Psoas muscle (tissue), 7 donors: ENCODE measurements at regions not wholly inside any gene's neighbourhood (a gene's known extent, or its start where the extent isn't known, plus 50 kb on each side); places are given as distances from the start of the nearest gene placed in this dataset.

Experiments
- ATAC-seq, 4 donors: fragments of 200-7000 bp; cut with Tn5 transposase; one replicate each; pipeline ENCODE4 v1.9.1; 2020; ENCODE audit warnings: moderate library complexity in 3 of 4, mild to moderate bottlenecking in 2 of 4
- DNase-seq, 2 donors: peaks; one replicate each; pipeline ENCODE4 v3.0.0-alpha.2; 2020
- H3K27ac ChIP-seq: fragments of 200-600 bp; one replicate; pipeline ENCODE4 v1.8.0; 2022
- H3K27me3 ChIP-seq, 3 donors: fragments of 200-600 bp in 1 of 3; one replicate each; pipeline versions ENCODE4 v1.6.1 to v1.8.0; 2013 to 2022; ENCODE audit warnings: low read length in 2 of 3, mild to moderate bottlenecking in 2 of 3, moderate library complexity in 1 of 3; ENCODE audit not compliant: insufficient read depth in 3 of 3
- H3K36me3 ChIP-seq, 2 donors: fragments of 200-600 bp in 1 of 2; one replicate each; pipeline versions ENCODE4 v1.6.1 to v1.8.0; 2013 to 2022; ENCODE audit warnings: low read depth in 1 of 2, mild to moderate bottlenecking in 1 of 2, moderate library complexity in 1 of 2; ENCODE audit not compliant: insufficient read depth in 1 of 2
- H3K4me1 ChIP-seq: fragments of 200-600 bp; one replicate; pipeline ENCODE4 v1.8.0; 2022
- H3K4me3 ChIP-seq: fragments of 200-600 bp; one replicate; pipeline ENCODE4 v1.8.0; 2022; ENCODE audit warnings: mild to moderate bottlenecking
- H3K9me3 ChIP-seq: fragments of 200-600 bp; one replicate; pipeline ENCODE4 v1.8.0; 2022
- whole genome bisulfite sequencing, 3 donors: extraction: QIAGEN DNeasy Blood & Tissue Kit; methylation state at CpG; one replicate each; pipeline versions ENCODE4 v1.1.6 to v1.1.7; 2013; 5-methylcytosine and 5-hydroxymethylcytosine counted together
- intact Hi-C, 2 donors: fragments of 100-400 bp; cut with DNase I; formaldehyde crosslinking; loops; one replicate each; pipeline versions ENCODE4 v1.11.0 to v1.14.2; 2022
- TF ChIP-seq, protein P1 (sequence below): fragments of 200-600 bp; IDR thresholded peaks from one replicate; pipeline ENCODE4 v1.8.0; 2022; ENCODE audit warnings: antibody characterized with exemption
- donor health status: healthy with polysubstance abuse.
- donor health status: DM: no; HTN: no; CAD: no; lungs with moderate emphysema.
- donor health status: Bipolar disorder and iron deficiency.
- donor health status: healthy.
- donor health status: DM: yes; HTN: yes; CAD: no.
- donor health status: DM: no; HTN: no; CAD: no.
- donor health status: DM: yes; HTN: yes; CAD: no.

DNA sequence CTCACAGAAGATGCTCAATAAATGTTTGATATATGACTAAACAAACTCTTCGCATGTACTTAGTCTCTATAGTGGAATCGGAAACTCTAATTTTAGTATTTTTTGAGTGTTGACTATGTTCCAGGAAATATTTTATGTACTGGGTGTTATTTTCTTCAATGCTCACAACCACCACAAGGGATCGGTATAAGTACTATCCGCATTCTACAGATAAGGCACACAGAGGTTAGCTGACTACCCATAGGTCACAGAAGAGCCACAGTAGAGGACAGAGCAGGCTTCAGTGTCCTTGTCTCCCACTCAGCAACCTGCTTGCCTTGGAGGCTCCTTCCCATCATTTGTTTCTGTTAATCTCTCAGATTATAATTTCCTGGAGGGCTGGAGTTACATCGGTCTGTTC, 451.3 kb downstream of the OMA1 start:
- H3K4me1 ChIP-seq, result no peaks in the 10 kb centered on the region
- H3K27me3 ChIP-seq, result no peaks in the 10 kb centered on the region
- H3K4me3 ChIP-seq, result no peak overlapping the region
- intact Hi-C loops, result no loop called here
- no peak overlapping the region for H3K27ac ChIP-seq
- no peaks in the 10 kb centered on the region for H3K9me3 ChIP-seq
- TF ChIP-seq, protein P1, sequence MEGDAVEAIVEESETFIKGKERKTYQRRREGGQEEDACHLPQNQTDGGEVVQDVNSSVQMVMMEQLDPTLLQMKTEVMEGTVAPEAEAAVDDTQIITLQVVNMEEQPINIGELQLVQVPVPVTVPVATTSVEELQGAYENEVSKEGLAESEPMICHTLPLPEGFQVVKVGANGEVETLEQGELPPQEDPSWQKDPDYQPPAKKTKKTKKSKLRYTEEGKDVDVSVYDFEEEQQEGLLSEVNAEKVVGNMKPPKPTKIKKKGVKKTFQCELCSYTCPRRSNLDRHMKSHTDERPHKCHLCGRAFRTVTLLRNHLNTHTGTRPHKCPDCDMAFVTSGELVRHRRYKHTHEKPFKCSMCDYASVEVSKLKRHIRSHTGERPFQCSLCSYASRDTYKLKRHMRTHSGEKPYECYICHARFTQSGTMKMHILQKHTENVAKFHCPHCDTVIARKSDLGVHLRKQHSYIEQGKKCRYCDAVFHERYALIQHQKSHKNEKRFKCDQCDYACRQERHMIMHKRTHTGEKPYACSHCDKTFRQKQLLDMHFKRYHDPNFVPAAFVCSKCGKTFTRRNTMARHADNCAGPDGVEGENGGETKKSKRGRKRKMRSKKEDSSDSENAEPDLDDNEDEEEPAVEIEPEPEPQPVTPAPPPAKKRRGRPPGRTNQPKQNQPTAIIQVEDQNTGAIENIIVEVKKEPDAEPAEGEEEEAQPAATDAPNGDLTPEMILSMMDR, result no peak
- DNase-seq (no peak), ATAC-seq (no peak)
- no peaks in the 10 kb centered on the region for H3K36me3 ChIP-seq
- WGBS, 3 donors, result 94 to 95% (median 95%) methylated on average over 5 of the region's 5 CpGs

DNA sequence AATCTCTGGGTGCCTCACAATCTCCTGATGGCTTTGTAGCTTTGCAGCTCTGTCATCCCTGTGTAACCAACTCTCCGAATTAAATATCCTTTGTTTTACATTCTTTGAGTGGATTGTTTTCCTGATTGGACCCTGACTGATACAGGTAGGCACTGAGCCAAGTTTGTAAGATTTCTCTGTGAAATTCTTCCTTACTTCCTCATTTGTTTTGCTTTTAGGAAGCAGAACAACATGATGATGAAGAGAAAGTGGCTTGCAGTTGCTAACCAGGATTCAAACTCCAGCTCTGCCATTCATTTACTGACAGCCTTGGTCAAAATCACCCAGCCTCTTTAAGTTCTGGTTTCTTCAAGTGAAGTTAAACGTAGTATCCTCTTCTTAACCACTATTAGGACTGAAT, 452.3 kb downstream of the OMA1 start:
- no peak for DNase-seq
- no peak overlapping the region for H3K27ac ChIP-seq
- ATAC-seq, result no peak
- no peaks in the 10 kb centered on the region for H3K27me3 ChIP-seq
- intact Hi-C loops, result no loop called here
- TF ChIP-seq, protein P1, result no peak
- H3K36me3 ChIP-seq, result no peaks in the 10 kb centered on the region
- H3K9me3 ChIP-seq, result no peaks in the 10 kb centered on the region
- no peaks in the 10 kb centered on the region for H3K4me1 ChIP-seq
- H3K4me3 ChIP-seq, result no peak overlapping the region
- 66 to 77% (median 70%) methylated on average over 2 of the region's 2 CpGs for WGBS, 3 donors

DNA sequence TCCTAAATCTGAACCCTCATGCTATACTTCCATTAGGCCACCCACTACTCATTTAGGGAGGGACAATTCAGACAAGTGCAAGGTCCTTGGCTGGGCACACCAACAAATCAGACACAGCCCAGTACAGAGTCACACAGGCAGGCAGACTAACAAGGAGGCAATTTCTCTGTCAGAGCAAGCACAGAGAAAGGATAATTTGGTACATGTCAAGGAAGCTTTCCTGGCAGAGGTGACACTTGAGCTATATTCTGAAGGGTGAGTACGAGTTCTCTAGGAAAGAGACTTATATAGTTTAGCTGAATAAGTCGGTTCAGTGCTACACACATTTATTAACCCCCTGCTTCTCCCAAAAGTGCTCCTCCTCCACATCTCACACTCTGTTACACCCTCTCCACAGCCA, 455.9 kb downstream of the OMA1 start:
- DNase-seq, result no peak
- no peak overlapping the region for H3K4me3 ChIP-seq
- peaks cover 0 to 3% (median 0%) of the 10 kb centered on the region in 3 donors for H3K27me3 ChIP-seq
- intact Hi-C loops, result no loop called here
- H3K4me1 ChIP-seq, result no peaks in the 10 kb centered on the region
- WGBS, 3 donors, result 45 to 56% (median 56%) methylated on average over 2 of the region's 2 CpGs
- H3K9me3 ChIP-seq, result no peaks in the 10 kb centered on the region
- H3K27ac ChIP-seq, result no peak overlapping the region
- no peak for ATAC-seq
- no peaks in the 10 kb centered on the region for H3K36me3 ChIP-seq
- TF ChIP-seq, protein P1, result no peak

DNA sequence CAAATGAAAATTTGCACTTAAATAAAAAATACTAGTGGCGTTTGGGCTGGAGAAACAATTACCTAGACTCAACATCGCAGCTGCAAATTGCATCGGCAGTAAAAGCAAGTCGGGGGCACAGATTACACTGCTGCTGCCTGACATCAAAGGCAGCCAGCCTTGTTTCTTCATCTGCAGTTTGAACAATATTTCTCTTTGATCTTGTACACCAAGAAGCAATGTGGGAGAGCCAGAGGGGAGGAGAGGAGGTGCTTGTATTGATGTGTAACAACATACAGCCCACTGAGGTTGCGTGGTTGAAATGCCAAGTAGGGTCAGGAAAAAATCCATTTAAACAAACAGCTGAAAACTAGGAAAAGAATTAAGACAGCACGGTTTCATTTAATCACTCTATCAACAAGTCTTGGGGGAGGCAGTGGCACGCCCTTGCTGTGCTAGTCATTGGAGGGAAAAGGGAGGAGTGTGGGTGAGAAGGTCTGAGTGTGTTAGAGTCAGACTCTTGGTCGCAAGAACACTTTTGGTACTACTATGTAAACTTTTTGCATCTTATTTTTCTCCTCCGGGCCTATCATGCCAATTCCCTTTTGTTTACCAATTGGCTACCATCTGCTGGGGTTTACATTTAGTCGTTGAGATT, 456.5 kb downstream of the OMA1 start:
- Histone ChIP-seq H3K27ac (no peak overlapping the region), H3K27me3 (peaks cover 0 to 3% (median 0%) of the 10 kb centered on the region in 3 donors), H3K4me1 (no peaks in the 10 kb centered on the region), H3K9me3 (no peaks in the 10 kb centered on the region), H3K36me3 (no peaks in the 10 kb centered on the region), H3K4me3 (no peak overlapping the region)
- intact Hi-C loops, result no loop called here
- TF ChIP-seq, protein P1, result no peak
- WGBS, 3 donors, result 40 to 46% (median 45%) methylated on average over 10 of the region's 10 CpGs
- no peak for DNase-seq
- ATAC-seq, result no peak

DNA sequence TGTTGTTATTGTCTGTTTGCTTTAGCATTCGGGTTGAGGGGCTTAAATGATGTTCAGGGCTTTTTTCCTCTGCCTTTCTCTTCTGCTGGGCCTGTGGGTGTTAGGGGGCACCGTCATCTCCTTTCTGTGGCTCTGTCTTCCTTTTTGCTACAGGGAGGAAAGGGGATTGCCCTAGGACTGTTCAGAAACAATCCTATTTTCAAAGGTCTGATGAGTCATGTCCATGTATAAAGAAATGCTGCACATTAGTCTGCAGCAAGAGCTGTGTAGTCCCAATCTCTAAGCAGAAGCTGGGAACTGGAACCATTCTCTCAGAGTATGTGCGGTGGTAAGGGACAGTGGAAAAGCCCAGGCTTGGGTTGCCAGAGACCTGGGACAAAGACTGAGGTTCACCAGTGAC, 462.3 kb downstream of the OMA1 start:
- no peaks in the 10 kb centered on the region for H3K9me3 ChIP-seq
- H3K27ac ChIP-seq, result no peak overlapping the region
- H3K27me3 ChIP-seq, result peaks cover 0 to 3% (median 0%) of the 10 kb centered on the region in 3 donors
- WGBS, 3 donors, result 51 to 57% (median 51%) methylated on average over 3 of the region's 3 CpGs
- intact Hi-C loops, result no loop called here
- TF ChIP-seq, protein P1, result no peak
- no peak overlapping the region for H3K4me3 ChIP-seq
- DNase-seq (no peak), ATAC-seq (no peak)
- H3K36me3 ChIP-seq, result no peaks in the 10 kb centered on the region
- no peaks in the 10 kb centered on the region for H3K4me1 ChIP-seq
